ENCODE measurements at regions not wholly inside any gene's neighbourhood (a gene's known extent, or its start where the extent isn't known, plus 50 kb on each side); places are given as distances from the start of the nearest gene placed in this dataset.

DNA sequence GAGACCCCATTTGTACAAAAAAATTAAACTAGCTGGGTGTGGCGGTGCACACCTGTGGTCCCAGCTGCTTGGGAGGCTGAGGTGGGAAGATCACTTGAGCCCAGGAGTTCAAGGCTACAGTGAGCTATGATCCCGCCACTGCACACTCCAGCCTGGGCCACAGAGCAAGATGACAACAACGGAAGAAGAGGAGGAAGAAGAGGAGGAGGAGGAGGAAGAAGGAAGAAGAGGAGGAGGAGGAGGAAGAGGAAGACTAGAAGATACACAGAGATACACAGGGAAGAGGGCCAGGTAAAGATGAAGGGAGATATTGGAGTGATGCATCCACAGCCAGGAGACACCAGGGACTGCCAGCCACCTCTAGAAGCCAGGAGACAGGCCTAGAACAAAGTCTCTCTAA, 75.7 kb upstream of the PTER start:
- CTCF ChIA-PET = no interaction called here
- DNase-seq (ENCODE audit: low read depth, low spot score) (no peak), FAIRE-seq (no peak)
- Histone ChIP-seq H3K27me3 (ENCODE audit: control insufficient read depth in 2 of 2, insufficient read depth in 2 of 2, low read length in 2 of 2) (no peaks in the 10 kb centered on the region), H3K79me2 (ENCODE audit: control insufficient read depth, insufficient read depth, low read length) (no peaks in the 10 kb centered on the region), H3K9me3 (replicated peaks; ENCODE audit: control insufficient read depth, insufficient read depth, low read length) (no peaks in the 10 kb centered on the region), H3K4me1 (ENCODE audit: control insufficient read depth, extremely low read depth, insufficient read depth, low read length) (no peaks in the 10 kb centered on the region), H3K4me2 (ENCODE audit: insufficient read depth, low read length) (no peak overlapping the region), H4K20me1 (replicated peaks; ENCODE audit: control insufficient read depth, extremely low read depth, insufficient read depth, low read length) (no peaks in the 10 kb centered on the region), H3K9ac (replicated peaks; ENCODE audit: extremely low read depth, insufficient read depth, low read length) (no peak overlapping the region), H2AFZ (ENCODE audit: low read depth, low read length) (no peak overlapping the region), H3K9me1 (replicated peaks; ENCODE audit: control insufficient read depth, extremely low read depth, insufficient read depth, low read length) (no peaks in the 10 kb centered on the region), H3K27ac (ENCODE audit: insufficient read depth, low read depth, low read length) (no peak overlapping the region), H3K4me3 (replicated peaks in 1 of 3; ENCODE audit: insufficient read depth in 1 of 3, low read depth in 1 of 3, low read length in 3 of 3) (no peak overlapping the region), H3K36me3 (ENCODE audit: control insufficient read depth in 2 of 2, extremely low read depth in 1 of 2, insufficient read depth in 2 of 2, low read length in 2 of 2) (no peaks in the 10 kb centered on the region)
- TF ChIP-seq GATA2 (IDR thresholded peaks at IDR 0.05; ENCODE audit: insufficient read depth, insufficient read length, low read depth, low read length) (no peak), FOS (IDR thresholded peaks at IDR 0.05; ENCODE audit: borderline replicate concordance, insufficient read depth, low read length) (no peak), POLR2A (IDR thresholded peaks at IDR 0.05; ENCODE audit: low read depth, low read length) (no peak), JUN (IDR thresholded peaks at IDR 0.05; ENCODE audit: borderline replicate concordance, insufficient read depth, insufficient read length, low read depth) (no peak), POLR2AphosphoS5 (IDR thresholded peaks at IDR 0.05; ENCODE audit: insufficient read depth, low read depth, low read length) (no peak)
- TF ChIP-seq, protein P1, sequence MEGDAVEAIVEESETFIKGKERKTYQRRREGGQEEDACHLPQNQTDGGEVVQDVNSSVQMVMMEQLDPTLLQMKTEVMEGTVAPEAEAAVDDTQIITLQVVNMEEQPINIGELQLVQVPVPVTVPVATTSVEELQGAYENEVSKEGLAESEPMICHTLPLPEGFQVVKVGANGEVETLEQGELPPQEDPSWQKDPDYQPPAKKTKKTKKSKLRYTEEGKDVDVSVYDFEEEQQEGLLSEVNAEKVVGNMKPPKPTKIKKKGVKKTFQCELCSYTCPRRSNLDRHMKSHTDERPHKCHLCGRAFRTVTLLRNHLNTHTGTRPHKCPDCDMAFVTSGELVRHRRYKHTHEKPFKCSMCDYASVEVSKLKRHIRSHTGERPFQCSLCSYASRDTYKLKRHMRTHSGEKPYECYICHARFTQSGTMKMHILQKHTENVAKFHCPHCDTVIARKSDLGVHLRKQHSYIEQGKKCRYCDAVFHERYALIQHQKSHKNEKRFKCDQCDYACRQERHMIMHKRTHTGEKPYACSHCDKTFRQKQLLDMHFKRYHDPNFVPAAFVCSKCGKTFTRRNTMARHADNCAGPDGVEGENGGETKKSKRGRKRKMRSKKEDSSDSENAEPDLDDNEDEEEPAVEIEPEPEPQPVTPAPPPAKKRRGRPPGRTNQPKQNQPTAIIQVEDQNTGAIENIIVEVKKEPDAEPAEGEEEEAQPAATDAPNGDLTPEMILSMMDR (IDR thresholded peaks at IDR 0.05; ENCODE audit: extremely low read depth in 1 of 2, insufficient read depth in 1 of 2, low read depth in 1 of 2, low read length in 2 of 2) = no peak
- POLR2A ChIA-PET = no interaction called here
- no TSS peak for BruUV-seq (replicated peaks)
- intact Hi-C loops (cut with micrococcal nuclease) (no loop called here), dilution Hi-C loops (cut with MboI; ENCODE audit: extremely low pct_ligation_motif_present, low sequenced_read_pairs) (no loop called here)

DNA sequence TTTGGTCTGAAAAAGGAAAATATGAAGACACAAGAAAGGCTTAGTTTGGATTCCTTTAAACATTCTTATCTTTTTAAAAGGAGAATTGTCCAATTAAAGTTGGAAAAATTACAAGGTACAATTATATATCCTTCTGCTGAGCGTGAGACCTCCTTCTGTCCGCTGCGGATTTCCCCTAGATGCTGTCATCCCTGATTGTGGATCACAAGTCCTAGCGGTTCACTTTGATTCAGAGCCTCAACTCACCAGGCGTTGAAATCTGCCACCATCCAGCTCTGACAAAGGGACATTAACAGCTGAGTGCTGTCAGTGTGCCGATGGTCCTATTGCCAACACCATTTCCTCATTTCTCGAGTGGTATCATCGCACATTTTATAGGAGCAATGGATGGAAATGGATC, 73.1 kb upstream of the PTER start:
- CTCF ChIA-PET = no interaction called here
- intact Hi-C loops (cut with micrococcal nuclease) = no loop called here
- no peak for FAIRE-seq

More for the DNA sequence above, 73.1 kb upstream of the PTER start:
- DNase-seq (ENCODE audit: low read depth, low spot score) = no peak
- Histone ChIP-seq H3K9me1 (replicated peaks; ENCODE audit: control insufficient read depth, extremely low read depth, insufficient read depth, low read length) (no peaks in the 10 kb centered on the region), H3K4me1 (ENCODE audit: control insufficient read depth, extremely low read depth, insufficient read depth, low read length) (no peaks in the 10 kb centered on the region), H3K9ac (replicated peaks; ENCODE audit: extremely low read depth, insufficient read depth, low read length) (no peak overlapping the region), H2AFZ (ENCODE audit: low read depth, low read length) (no peak overlapping the region), H3K27ac (ENCODE audit: insufficient read depth, low read depth, low read length) (no peak overlapping the region), H3K27me3 (ENCODE audit: control insufficient read depth in 2 of 2, insufficient read depth in 2 of 2, low read length in 2 of 2) (no peaks in the 10 kb centered on the region), H3K36me3 (ENCODE audit: control insufficient read depth in 2 of 2, extremely low read depth in 1 of 2, insufficient read depth in 2 of 2, low read length in 2 of 2) (no peaks in the 10 kb centered on the region), H3K4me2 (ENCODE audit: insufficient read depth, low read length) (no peak overlapping the region), H3K9me3 (replicated peaks; ENCODE audit: control insufficient read depth, insufficient read depth, low read length) (no peaks in the 10 kb centered on the region), H3K79me2 (ENCODE audit: control insufficient read depth, insufficient read depth, low read length) (no peaks in the 10 kb centered on the region), H3K4me3 (replicated peaks in 1 of 3; ENCODE audit: insufficient read depth in 1 of 3, low read depth in 1 of 3, low read length in 3 of 3) (no peak overlapping the region), H4K20me1 (replicated peaks; ENCODE audit: control insufficient read depth, extremely low read depth, insufficient read depth, low read length) (no peaks in the 10 kb centered on the region)
- dilution Hi-C loops (cut with MboI; ENCODE audit: extremely low pct_ligation_motif_present, low sequenced_read_pairs) = no loop called here
- BruUV-seq (replicated peaks) = no TSS peak
- TF ChIP-seq EZH2 (IDR thresholded peaks at IDR 0.05; ENCODE audit: borderline replicate concordance, low read depth, low read length, severe bottlenecking) (no peak), POLR2A (IDR thresholded peaks at IDR 0.05; ENCODE audit: low read depth, low read length) (no peak), FOS (IDR thresholded peaks at IDR 0.05; ENCODE audit: borderline replicate concordance, insufficient read depth, low read length) (no peak), GATA2 (IDR thresholded peaks at IDR 0.05; ENCODE audit: insufficient read depth, insufficient read length, low read depth, low read length) (no peak)
- TF ChIP-seq, protein P2, sequence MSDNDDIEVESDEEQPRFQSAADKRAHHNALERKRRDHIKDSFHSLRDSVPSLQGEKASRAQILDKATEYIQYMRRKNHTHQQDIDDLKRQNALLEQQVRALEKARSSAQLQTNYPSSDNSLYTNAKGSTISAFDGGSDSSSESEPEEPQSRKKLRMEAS (IDR thresholded peaks at IDR 0.05; ENCODE audit: insufficient read depth, insufficient read length) = no peak
- POLR2A ChIA-PET = no interaction called here

Data from endothelial cell of umbilical vein (primary cell).